ENCODE measurements at regions not wholly inside any gene's neighbourhood (a gene's known extent, or its start where the extent isn't known, plus 50 kb on each side); places are given as distances from the start of the nearest gene placed in this dataset.

DNA sequence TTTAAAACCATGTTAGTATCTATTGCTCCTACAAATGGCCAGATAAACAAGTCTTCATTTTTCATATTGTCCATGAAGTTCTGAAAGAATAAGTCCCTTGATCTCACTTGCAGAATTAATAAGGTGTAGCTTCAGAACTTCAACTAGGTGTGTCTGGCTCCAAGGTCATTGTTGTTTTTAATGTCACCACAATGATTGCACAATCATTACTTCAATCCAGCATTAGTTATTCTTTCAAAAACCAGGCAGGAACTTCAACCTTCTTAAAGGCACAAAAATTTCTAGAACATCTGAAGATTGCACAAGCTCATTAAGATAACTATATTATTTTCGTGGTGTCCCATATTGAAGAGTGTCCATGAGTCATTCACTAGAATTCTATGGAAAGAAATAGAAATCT lies 1386.4 kb downstream of the CDH11 start:
- H3K27ac Mint-ChIP-seq: no peak overlapping the region
- no peaks in the 10 kb centered on the region for H3K4me1 Mint-ChIP-seq (ENCODE audit: low read depth)
- no peaks in the 10 kb centered on the region for H3K27me3 Mint-ChIP-seq
- H3K4me3 Mint-ChIP-seq: no peak overlapping the region
- intact Hi-C loops (cut with micrococcal nuclease): no loop called here
- POLR2A ChIA-PET: no interaction called here
- no peaks in the 10 kb centered on the region for H3K36me3 Mint-ChIP-seq
- H3K9me3 Mint-ChIP-seq: peaks cover 28% of the 10 kb centered on the region
- CTCF ChIA-PET: no interaction called here
- no peak for DNase-seq

DNA sequence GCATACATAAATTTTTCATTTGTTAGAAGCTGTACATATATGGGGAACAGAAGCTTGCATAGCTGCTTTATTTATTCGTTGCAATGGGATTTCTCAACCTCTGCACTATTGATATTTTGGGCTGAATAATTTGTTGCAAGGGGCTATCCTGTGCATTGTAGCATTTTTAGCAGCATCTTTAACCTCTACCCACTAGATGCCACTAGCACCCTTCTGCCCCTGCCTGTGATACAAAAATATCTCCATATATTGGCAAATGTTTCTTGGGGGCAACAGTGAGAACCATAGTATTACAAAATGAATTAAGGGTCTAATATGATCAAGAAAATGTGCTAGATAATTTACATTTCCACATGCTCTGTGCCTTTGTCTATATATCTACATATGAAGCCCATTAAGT lies 1401.0 kb downstream of the CDH11 start:
- POLR2A ChIA-PET: no interaction called here
- H3K36me3 Mint-ChIP-seq: no peaks in the 10 kb centered on the region
- intact Hi-C loops (cut with micrococcal nuclease): no loop called here
- DNase-seq: no peak
- CTCF ChIA-PET: no interaction called here
- H3K27me3 Mint-ChIP-seq: no peaks in the 10 kb centered on the region
- H3K9me3 Mint-ChIP-seq: peaks cover 37% of the 10 kb centered on the region
- H3K4me1 Mint-ChIP-seq (ENCODE audit: low read depth): no peaks in the 10 kb centered on the region
- no peak overlapping the region for H3K27ac Mint-ChIP-seq
- H3K4me3 Mint-ChIP-seq: no peak overlapping the region

DNA sequence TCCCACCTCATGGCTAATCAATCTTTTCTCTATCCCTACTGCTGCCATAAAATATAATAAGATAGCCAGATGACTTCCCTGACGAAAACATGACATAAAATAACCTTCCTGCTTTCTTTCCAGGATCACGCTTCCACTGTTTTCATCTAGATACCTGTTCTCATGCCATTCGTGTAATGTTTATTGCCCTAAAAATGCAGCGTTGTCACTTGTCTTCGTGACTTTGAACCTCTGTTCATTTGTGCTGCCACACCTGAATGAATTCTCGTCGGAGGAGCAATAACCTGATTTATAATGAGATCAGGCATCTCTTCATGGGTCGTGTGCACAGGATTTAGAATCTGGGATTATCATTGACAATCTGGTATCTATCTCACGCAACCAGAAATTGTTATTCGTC lies 1401.9 kb downstream of the CDH11 start:
- ChIA-PET POLR2A (no interaction called here), CTCF (no interaction called here)
- Mint-ChIP-seq H3K9me3 (peaks cover 38% of the 10 kb centered on the region), H3K4me1 (ENCODE audit: low read depth) (no peaks in the 10 kb centered on the region), H3K4me3 (no peak overlapping the region), H3K27me3 (no peaks in the 10 kb centered on the region), H3K36me3 (no peaks in the 10 kb centered on the region), H3K27ac (no peak overlapping the region)
- no peak for DNase-seq
- intact Hi-C loops (cut with micrococcal nuclease): no loop called here

DNA sequence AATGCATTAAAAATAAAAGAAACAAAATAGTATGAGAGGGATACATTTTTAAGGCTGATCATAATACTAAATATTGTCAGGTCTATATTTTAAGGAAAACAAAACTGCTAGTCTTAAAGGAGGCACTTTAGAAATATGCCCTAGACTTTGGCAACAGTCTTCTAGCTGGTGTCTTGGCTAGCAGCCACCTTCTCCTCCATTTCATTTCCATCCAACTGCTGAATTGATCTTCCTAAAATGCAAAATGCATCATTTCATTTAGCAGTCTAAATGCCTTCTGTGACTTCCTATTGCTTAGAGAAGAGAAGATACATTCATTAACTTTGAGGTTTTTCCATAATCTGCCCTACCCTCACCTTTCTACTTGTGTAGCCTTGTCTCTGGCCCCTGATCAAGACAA lies 1404.1 kb downstream of the CDH11 start:
- Mint-ChIP-seq H3K27ac (no peak overlapping the region), H3K4me3 (no peak overlapping the region), H3K4me1 (ENCODE audit: low read depth) (no peaks in the 10 kb centered on the region), H3K9me3 (peaks cover 36% of the 10 kb centered on the region), H3K36me3 (no peaks in the 10 kb centered on the region), H3K27me3 (no peaks in the 10 kb centered on the region)
- no peak for DNase-seq
- CTCF ChIA-PET: no interaction called here
- POLR2A ChIA-PET: interaction anchor here (0.7 kb wide), 1 partner anchor 32 kb away, joined by 3 read pairs; no protein-coding TSS in a partner anchor
- intact Hi-C loops (cut with micrococcal nuclease): no loop called here

DNA sequence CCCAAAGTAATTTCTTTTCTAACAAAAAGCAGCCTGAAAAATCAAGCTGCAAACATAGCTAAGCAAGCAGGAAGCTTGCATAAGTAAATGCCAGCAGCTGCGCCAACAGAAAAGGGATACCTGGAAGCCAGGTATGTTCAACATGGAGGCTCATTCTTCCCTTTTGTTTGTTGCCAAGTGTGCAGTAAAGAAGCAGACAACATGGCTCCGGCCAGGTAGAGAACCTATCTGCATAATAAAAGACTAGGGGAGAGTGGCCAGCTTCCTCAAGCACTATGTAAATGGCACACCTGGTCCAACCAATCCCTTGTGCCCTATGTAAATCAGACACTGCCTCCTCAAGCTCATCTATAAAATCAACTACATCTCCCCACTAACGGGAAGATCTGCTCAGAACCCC lies 1407.0 kb downstream of the CDH11 start:
- intact Hi-C loops (cut with micrococcal nuclease): no loop called here
- Mint-ChIP-seq H3K36me3 (no peaks in the 10 kb centered on the region), H3K9me3 (peaks cover 36% of the 10 kb centered on the region), H3K4me1 (ENCODE audit: low read depth) (no peaks in the 10 kb centered on the region), H3K27me3 (no peaks in the 10 kb centered on the region), H3K4me3 (no peak overlapping the region), H3K27ac (no peak overlapping the region)
- ChIA-PET POLR2A (no interaction called here), CTCF (no interaction called here)
- DNase-seq: no peak

DNA sequence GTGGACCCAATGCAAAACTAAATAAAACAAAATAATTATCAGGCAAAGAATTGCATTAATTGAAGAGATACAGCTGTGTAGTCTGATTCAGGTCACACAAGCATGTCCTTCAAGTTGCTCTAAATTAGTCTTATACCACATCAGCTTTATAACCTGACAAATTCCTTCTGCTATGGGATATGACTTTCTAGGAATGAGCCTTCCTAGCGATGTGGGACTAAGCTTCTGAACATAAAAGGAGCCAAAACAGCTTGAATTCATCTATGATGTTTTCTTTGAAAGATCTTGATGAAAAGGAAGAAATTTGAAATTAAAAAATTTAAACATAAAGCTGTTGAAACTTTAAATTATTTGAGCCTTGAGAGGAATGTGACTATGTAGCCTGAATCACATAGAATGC lies 1409.1 kb downstream of the CDH11 start:
- ChIA-PET CTCF (no interaction called here), POLR2A (no interaction called here)
- Mint-ChIP-seq H3K36me3 (no peaks in the 10 kb centered on the region), H3K27me3 (no peaks in the 10 kb centered on the region), H3K4me1 (ENCODE audit: low read depth) (no peaks in the 10 kb centered on the region), H3K4me3 (no peak overlapping the region), H3K9me3 (peaks cover 38% of the 10 kb centered on the region), H3K27ac (no peak overlapping the region)
- intact Hi-C loops (cut with micrococcal nuclease): no loop called here
- no peak for DNase-seq

DNA sequence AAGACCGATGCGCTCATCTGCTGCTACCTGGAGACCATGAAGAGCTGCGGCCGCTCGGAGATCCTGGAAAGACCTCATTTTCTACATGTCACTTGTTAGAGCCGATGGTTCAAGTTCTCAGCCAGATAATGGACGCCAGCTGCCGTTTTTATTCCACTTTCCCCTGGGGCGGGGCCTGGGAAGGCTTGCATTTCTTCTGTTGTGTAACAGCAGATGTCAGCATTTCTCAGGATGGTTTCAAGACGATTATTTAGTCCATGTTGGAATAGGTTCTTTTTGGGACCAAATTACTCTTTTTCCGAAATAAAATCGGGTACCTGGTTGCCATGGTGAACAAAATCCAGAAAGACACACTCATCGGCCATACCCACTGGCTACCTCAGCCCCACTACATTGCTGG lies 1418.3 kb downstream of the CDH11 start:
- intact Hi-C loops (cut with micrococcal nuclease): no loop called here
- no peaks in the 10 kb centered on the region for H3K36me3 Mint-ChIP-seq
- POLR2A ChIA-PET: no interaction called here
- no peaks in the 10 kb centered on the region for H3K4me1 Mint-ChIP-seq (ENCODE audit: low read depth)
- no peak overlapping the region for H3K27ac Mint-ChIP-seq
- no peak for DNase-seq
- H3K9me3 Mint-ChIP-seq: peaks cover 34% of the 10 kb centered on the region
- CTCF ChIA-PET: no interaction called here
- H3K4me3 Mint-ChIP-seq: no peak overlapping the region
- no peaks in the 10 kb centered on the region for H3K27me3 Mint-ChIP-seq

DNA sequence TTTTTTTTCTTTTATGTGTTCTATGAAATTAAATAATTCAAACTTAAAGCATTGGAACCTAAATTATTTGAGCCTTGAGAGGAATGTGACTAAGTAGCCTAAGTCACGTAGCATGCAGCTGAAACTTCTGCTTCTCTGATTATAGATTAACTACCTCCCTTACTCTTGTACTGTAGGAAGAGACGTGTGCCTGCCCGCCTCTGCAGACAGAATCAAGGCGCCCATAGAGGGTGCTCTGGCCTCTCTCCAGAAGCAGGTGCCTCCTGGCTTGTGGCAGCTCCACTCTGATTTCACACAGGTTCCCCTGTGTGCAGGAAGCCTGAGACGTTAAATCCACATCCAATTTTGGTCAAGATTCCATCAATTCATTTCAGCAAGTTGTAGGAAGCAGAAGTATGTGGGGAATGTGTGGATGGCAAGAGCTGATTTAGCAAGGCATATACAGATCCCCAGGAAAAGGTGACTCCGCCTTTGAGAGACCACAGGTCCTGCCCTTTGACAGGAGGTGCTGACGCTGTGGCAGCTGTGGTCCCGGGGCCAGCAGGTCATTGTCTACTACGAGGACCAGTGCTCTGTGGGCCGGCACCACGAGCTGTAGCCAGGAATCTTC lies 1418.8 kb downstream of the CDH11 start:
- H3K27me3 Mint-ChIP-seq: no peaks in the 10 kb centered on the region
- intact Hi-C loops (cut with micrococcal nuclease): no loop called here
- H3K27ac Mint-ChIP-seq: no peak overlapping the region
- no peak overlapping the region for H3K4me3 Mint-ChIP-seq
- no peak for DNase-seq
- H3K36me3 Mint-ChIP-seq: no peaks in the 10 kb centered on the region
- H3K9me3 Mint-ChIP-seq: peaks cover 33% of the 10 kb centered on the region
- CTCF ChIA-PET: no interaction called here
- POLR2A ChIA-PET: no interaction called here
- no peaks in the 10 kb centered on the region for H3K4me1 Mint-ChIP-seq (ENCODE audit: low read depth)

DNA sequence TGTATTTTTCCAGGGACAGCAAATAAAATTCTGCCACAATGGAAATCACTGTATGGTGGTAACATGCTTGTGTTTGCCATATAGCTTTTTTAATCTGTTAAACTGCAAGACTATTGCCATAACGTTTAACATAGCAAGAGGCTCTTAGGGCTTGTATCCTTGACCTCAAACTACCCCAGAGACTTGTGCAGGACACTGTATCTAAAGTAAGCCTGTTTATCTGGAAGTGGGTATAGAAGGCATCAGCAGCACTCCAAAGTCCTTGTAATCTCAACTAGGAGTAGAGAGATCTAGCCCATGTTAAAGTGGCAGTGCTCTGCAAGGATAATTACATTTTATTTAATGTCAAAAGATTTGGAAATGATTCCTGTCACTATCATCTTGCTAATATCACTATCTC lies 1424.1 kb downstream of the CDH11 start:
- H3K4me3 Mint-ChIP-seq: no peak overlapping the region
- no peak for DNase-seq
- no peaks in the 10 kb centered on the region for H3K27me3 Mint-ChIP-seq
- peaks cover 2% of the 10 kb centered on the region for H3K36me3 Mint-ChIP-seq
- no peak overlapping the region for H3K27ac Mint-ChIP-seq
- no peaks in the 10 kb centered on the region for H3K4me1 Mint-ChIP-seq (ENCODE audit: low read depth)
- intact Hi-C loops (cut with micrococcal nuclease): no loop called here
- ChIA-PET POLR2A (no interaction called here), CTCF (no interaction called here)
- H3K9me3 Mint-ChIP-seq: peaks cover 39% of the 10 kb centered on the region

DNA sequence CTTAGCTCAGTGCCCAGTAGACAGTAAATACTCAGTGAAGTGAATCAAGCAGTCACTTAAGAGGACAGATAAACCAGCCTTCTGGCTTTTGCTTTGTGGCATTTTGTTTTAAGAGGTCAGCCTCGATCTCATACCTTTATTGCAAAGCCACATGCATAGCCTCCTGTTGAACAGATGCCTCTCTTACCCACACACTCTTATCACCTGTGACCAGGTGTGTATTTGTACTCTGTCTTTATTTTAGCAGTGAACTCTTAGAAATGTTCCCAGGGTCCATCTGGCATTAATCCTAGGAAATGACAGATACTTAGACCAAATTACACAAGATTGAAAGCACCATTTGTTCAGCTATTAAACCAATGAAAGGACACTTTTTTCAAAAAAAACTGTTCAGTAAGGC lies 1426.5 kb downstream of the CDH11 start:
- no peak for DNase-seq
- POLR2A ChIA-PET: no interaction called here
- peaks cover 35% of the 10 kb centered on the region for H3K9me3 Mint-ChIP-seq
- H3K36me3 Mint-ChIP-seq: peaks cover 2% of the 10 kb centered on the region
- H3K4me1 Mint-ChIP-seq (ENCODE audit: low read depth): no peaks in the 10 kb centered on the region
- H3K27ac Mint-ChIP-seq: no peak overlapping the region
- intact Hi-C loops (cut with micrococcal nuclease): no loop called here
- no peaks in the 10 kb centered on the region for H3K27me3 Mint-ChIP-seq
- no peak overlapping the region for H3K4me3 Mint-ChIP-seq
- CTCF ChIA-PET: interaction anchor here (0.6 kb wide), 1 partner anchor 13 kb away, joined by 3 read pairs; no protein-coding TSS in a partner anchor

DNA sequence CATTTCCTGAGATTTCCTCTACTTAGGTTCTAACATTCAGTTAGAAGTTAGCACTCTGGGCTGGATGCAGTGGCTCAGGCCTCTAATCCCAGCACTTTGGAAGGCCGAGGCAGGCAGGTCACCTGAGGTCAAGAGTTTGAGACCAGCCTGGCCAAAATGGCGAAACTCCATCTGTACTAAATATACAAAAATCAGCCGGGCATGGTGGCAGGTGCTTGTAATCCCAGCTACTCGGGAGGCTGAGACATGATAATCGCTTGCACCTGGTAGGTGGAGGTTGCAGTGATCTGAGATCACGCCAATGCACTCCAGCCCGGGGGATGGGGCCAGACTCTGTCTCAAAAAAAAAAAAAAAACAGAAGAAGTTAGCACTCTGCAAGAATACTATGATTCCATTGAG lies 1430.9 kb downstream of the CDH11 start:
- H3K9me3 Mint-ChIP-seq: peaks cover 27% of the 10 kb centered on the region

DNA sequence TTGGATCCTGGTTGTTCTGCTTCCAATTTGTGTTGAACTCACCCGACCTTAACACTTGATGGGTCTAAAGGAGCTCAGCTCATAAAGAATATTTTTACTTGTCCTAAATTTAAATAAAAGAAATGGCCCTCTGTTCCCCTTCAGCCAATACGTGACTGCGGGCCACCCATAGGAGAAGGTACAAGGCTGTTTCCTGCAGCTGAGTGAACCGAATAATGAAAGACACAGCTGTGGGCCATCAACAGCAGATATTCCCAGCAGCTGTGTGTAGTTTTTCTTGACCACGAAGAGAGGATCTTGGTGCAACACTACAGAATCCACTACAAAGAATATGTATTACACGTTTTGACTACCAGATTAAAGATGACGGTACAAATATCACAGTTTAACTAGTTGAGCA lies 1431.6 kb downstream of the CDH11 start:
- CTCF ChIA-PET: no interaction called here
- H3K4me3 Mint-ChIP-seq: no peak overlapping the region
- H3K4me1 Mint-ChIP-seq (ENCODE audit: low read depth): no peaks in the 10 kb centered on the region
- H3K9me3 Mint-ChIP-seq: peaks cover 32% of the 10 kb centered on the region
- POLR2A ChIA-PET: no interaction called here
- H3K36me3 Mint-ChIP-seq: peaks cover 2% of the 10 kb centered on the region
- intact Hi-C loops (cut with micrococcal nuclease): no loop called here
- H3K27ac Mint-ChIP-seq: no peak overlapping the region
- H3K27me3 Mint-ChIP-seq: no peaks in the 10 kb centered on the region
- no peak for DNase-seq

More for the DNA sequence above, 1430.9 kb downstream of the CDH11 start:
- Mint-ChIP-seq H3K4me1 (ENCODE audit: low read depth) (no peaks in the 10 kb centered on the region), H3K36me3 (peaks cover 2% of the 10 kb centered on the region), H3K27ac (no peak overlapping the region), H3K27me3 (no peaks in the 10 kb centered on the region), H3K4me3 (no peak overlapping the region)
- POLR2A ChIA-PET: no interaction called here
- CTCF ChIA-PET: no interaction called here
- intact Hi-C loops (cut with micrococcal nuclease): no loop called here
- DNase-seq: no peak

DNA sequence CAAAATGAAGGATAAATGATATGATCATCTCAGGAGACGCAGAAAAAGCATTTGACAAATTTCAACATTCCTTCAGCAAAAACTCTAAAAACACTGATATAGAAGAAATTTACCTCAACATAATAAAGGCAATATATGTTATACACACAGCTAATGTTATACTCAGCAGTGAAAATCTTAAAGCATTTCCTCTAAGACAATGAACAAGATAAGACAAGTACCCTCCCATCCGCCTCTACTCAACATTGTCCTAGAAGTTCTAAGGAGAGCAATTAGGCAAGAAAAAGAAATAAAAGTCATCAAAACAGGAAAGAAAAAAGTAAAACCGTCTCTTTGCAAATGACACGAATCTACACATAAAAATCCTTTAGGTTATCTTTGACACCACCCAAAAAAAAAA lies 1432.8 kb downstream of the CDH11 start:
- Mint-ChIP-seq H3K27ac (no peak overlapping the region), H3K4me1 (ENCODE audit: low read depth) (no peaks in the 10 kb centered on the region), H3K9me3 (peaks cover 33% of the 10 kb centered on the region), H3K36me3 (peaks cover 2% of the 10 kb centered on the region), H3K27me3 (no peaks in the 10 kb centered on the region), H3K4me3 (no peak overlapping the region)
- POLR2A ChIA-PET: no interaction called here
- CTCF ChIA-PET: no interaction called here
- intact Hi-C loops (cut with micrococcal nuclease): no loop called here
- no peak for DNase-seq
